GM19043 (cell line): ENCODE measurements at regions not wholly inside any gene's neighbourhood (a gene's known extent, or its start where the extent isn't known, plus 50 kb on each side); places are given as distances from the start of the nearest gene placed in this dataset.

Source experiments
- ATAC-seq: cut with Tn5 transposase; IDR thresholded peaks from one replicate; pipeline ENCODE4 v1.9.1; 2021; ENCODE audit warnings: low read depth; ENCODE audit not compliant: unreplicated experiment

GRCh38 chr11:123378096-123378495 lies 52.0 kb upstream of the GRAMD1B start:
- no peak for ATAC-seq

GRCh38 chr11:123377355-123377754 lies 52.7 kb upstream of the GRAMD1B start:
- no peak for ATAC-seq

DNA sequence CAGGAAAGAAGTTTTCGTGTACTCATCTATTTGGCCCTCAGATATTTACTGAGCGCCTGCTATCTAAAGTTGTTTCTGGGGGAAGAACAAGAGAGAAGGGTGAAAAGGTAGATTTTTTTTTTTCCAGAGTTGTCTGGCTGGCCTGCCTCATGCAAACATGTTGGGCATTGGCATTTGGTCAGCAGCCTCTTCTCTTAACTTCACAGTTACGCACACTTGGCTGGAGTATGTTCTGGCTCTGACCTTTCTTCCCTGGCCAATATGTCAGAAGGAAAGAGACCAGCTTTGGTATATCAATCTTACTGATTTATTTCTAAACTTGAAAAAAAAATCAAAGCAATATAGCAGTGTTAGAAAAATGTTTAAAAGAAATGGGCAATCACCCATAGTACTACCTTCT lies 54.2 kb upstream of the GRAMD1B start:
- no peak for ATAC-seq

GRCh38 chr11:123374622-123374968 lies 55.5 kb upstream of the GRAMD1B start:
- ATAC-seq, result no peak

DNA sequence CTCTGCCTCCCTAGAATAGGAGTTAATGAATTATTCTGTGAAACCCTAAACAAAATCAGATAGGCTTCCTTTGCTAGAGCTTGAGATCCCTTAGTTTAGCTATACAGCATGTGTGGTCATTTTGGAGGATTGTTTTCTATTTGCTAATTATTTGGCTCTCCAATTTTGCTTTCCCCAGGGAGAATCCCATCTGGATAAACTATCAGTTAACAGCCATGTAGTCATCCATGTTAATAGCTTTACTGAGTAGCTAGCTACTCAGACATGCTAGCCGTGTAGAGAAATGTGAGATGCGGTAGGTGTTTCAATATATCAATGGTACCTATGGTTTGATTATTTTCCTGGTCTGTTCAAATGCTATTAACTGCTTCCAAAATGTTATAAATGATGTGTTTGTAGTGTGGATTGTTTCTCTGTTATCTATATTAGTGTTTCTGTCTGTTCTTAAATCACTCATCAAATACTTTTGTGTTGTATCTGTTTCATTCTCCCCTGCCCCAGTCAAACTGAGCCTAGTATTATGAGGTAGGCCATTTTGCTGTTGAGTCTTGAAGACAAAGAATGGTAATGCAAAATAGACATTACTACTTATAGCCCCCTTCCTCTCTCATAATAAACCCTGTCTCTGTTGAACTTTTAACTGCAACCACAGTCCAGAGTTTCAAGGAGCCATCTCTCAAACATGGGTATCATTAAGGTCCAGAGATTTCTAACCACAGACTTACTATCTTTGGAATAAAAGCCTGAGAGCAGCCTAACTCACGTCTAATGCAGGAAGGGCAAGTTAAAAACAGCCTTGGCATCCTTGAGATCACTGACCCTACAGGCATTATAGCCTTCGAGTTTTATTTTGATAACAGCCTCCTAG lies 56.1 kb upstream of the GRAMD1B start:
- no peak for ATAC-seq

DNA sequence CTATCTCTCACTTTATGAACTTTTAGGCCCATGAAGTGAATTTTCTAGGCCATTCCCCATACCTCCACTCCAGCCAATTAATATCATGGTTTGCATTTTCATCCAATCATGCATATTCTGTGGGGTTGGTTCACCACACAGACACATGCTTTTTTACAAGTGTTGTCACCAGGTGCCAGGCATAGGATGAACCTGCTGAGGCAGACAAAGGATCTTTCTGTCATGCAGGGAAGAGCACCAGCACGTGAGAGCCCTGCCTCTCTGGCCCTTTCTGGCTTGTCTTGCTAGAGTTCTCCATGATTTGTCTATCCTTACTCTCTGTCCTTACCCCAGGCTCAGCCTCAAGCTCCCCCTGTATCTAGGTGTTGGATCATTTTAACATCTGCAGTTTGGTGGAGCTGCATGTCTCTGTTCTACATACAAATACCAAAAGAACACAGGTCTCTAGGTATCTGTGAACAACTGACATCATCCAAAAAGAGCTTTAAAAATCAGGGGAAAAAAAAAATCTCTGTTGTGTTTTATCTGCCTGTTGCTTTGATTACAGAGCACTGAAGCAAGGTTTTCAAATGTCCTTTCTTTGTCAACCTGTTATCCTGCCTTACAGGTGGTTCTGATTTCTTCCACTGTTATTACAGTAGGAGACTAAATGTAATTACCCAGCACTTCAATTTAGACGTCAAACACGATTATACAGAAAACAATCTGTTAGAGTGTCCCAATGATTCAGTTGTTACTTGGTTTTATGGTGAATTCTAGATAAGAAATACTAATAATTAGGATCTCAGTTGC lies 58.4 kb upstream of the GRAMD1B start:
- ATAC-seq, result no peak

GRCh38 chr11:123366924-123367323 lies 63.1 kb upstream of the GRAMD1B start:
- ATAC-seq, result no peak

DNA sequence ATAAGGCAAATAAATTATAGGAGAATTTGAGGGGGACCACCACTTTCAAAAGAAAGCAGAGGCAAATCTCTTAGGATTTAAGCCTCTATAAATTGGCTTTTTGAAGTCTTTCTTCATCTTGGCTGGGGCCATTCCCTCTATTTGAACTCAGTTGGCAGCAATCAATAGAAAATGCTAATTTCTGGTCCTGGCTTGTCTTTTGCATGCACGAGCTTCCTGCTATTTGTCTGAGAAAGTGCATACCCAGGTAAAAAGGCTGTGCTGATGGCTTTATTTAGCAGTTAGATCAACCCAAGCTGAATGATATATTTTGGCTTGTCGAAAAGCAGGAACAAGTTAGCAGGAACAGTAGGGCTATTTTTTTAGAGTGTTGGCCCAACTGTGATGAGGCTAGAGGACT lies 64.1 kb upstream of the GRAMD1B start:
- ATAC-seq, result no peak

DNA sequence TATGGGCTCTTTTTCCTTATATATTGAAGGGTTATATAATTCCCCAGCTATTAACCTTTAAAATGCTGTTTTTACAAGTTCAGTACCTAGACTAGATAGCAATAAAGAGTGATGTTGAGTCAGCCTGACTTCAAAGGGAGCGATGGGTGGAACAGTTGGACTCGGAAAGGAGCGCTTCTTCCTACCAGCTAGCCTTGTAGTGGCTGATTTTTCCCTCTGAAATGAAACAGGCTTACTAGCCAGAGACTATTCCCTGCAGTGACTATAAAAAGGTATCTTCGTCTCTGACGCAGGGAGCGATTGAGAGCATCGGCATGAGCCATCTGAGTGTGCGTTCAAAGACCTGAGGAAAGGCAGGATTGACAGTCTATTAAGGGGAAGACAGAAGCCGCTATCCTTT lies 66.0 kb upstream of the GRAMD1B start:
- no peak for ATAC-seq

DNA sequence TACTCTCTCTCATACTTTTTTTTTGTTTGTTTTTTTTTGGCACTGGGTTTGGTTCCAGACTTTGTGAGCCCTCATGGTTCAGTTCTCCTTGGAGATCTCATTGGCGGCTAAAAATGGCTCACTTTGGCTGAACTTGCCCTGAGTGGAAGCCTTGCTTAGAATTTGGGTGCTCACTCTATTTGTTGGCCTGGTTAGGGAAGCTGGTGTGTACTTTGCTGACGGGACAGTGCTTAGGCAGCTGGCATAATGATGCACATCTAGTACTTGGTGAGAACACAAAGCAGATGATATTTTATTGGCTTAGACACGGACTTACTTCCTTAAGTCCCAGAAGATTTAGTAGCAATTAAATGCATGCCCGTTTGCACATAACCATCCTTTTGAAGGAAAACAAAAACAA lies 66.5 kb upstream of the GRAMD1B start:
- no peak for ATAC-seq

DNA sequence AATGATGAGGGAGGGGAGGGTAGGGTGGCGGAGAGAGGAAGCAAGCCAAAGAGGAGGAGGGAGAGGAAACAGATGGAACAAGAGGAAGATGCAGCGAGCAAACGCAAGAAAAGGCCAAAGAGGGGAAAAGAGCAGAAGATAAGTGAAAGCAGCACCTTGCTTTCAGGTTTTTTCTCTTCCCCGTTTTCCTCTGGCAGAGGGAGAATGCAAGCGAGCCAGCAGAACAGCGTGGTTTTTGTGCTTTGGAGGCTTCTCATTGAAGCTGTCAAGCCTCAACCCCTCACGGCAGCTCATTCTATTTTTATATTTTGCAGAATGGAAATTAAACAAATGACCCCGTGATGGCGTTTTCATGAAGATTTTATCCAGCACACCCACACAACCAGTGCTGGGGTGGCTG lies 67.1 kb upstream of the GRAMD1B start:
- ATAC-seq, result no peak

GRCh38 chr11:123362186-123362585 lies 67.9 kb upstream of the GRAMD1B start:
- no peak for ATAC-seq

DNA sequence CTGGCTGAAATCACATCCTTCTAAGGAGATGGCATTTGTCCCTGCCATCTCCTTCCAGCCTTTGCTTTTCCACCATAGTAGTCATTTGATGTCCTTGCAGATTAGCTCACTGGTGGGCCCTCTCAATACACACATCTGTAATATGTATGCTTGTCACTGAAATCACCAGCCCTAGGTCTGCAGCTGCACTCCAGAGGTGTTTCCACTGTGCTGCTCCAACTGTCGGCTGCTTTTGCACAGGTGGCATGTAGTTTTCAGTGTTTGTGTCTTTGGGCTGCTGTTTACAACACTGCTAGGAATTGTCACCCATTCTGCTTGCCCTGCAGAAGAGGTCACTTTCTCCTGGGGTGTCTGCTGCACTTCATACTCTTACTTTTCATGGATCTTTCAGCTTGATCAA lies 69.0 kb upstream of the GRAMD1B start:
- ATAC-seq, result no peak

GRCh38 chr11:123360267-123360936 lies 69.7 kb upstream of the GRAMD1B start:
- ATAC-seq, result no peak

GRCh38 chr11:123357990-123358827 lies 71.9 kb upstream of the GRAMD1B start:
- peak; percentile 54 for ATAC-seq

- no peak for ATAC-seq
Observed at GRCh38 chr11:123357353-123357989, 72.6 kb upstream of the GRAMD1B start.

GRCh38 chr11:123356539-123356938 lies 73.5 kb upstream of the GRAMD1B start:
- ATAC-seq, result no peak

- no peak for ATAC-seq
Observed at GRCh38 chr11:123354371-123354975, 75.6 kb upstream of the GRAMD1B start.

GRCh38 chr11:123351375-123351774 lies 78.7 kb upstream of the GRAMD1B start:
- no peak for ATAC-seq

DNA sequence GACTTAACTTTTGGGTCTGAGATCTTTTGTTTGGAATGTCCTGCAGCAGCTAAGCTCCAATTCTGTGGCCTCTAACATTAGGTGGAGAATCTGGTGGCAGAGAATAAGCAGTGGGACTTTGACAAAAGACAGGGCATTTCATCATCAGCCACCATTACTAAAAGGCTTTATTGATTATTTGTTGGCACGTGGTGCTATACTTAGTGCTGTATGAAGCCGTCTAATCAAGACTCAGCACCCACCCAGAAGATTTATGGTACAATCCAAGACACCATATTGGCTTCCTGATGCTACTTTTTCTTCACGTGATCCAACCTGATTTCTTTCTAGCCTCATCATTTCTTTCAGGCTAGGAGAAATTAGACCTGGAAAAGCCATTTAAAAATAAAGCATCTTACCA lies 80.7 kb upstream of the GRAMD1B start:
- ATAC-seq, result no peak
